HG03460 (cell line): ENCODE measurements at regions not wholly inside any gene's neighbourhood (a gene's known extent, or its start where the extent isn't known, plus 50 kb on each side); places are given as distances from the start of the nearest gene placed in this dataset.

Source experiments
- ATAC-seq: cut with Tn5 transposase; IDR thresholded peaks from one replicate; pipeline ENCODE4 v1.9.1; 2021; ENCODE audit not compliant: unreplicated experiment

- no peak for ATAC-seq
These were observed 522.2 kb upstream of the JAG1 start for GRCh38 chr20:11195899-11196558.

DNA sequence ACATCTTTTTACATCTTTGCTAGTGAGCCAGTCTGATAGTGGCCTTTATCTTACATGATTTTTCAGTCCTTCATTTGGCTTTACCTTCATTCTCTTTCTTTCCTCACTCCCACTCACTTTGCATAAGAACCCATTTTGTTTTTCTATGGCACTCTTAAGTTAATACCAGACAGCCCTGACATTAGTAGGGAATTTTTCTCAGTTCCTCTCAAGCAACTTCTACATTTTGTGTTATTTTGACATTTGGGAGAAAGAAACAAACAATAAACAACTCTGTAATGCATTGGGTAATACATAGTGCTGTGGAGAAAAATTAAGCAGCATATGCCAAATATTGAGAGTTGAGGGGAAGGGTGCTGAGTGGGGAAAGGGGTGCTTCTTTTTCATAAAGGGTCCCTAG lies 524.1 kb upstream of the JAG1 start:
- no peak for ATAC-seq

DNA sequence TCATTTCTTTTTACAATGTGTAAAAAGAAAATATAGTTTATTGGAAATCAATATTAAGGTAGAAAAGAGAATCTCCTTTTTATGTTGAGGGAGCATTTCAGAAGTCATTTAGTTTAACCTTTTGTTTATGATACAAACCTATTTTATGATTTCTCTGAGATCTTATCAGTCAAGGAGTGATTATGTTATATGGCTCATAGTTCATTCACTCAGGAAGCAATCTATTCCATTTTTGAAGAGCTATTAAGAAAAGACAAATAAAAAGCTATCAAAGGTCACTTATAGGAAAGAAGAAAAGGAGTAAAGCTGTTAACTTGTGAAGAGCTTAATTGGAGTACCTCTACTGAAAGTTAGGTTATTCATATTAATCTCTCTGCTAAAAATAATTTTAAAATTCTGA lies 526.6 kb upstream of the JAG1 start:
- ATAC-seq, result no peak

DNA sequence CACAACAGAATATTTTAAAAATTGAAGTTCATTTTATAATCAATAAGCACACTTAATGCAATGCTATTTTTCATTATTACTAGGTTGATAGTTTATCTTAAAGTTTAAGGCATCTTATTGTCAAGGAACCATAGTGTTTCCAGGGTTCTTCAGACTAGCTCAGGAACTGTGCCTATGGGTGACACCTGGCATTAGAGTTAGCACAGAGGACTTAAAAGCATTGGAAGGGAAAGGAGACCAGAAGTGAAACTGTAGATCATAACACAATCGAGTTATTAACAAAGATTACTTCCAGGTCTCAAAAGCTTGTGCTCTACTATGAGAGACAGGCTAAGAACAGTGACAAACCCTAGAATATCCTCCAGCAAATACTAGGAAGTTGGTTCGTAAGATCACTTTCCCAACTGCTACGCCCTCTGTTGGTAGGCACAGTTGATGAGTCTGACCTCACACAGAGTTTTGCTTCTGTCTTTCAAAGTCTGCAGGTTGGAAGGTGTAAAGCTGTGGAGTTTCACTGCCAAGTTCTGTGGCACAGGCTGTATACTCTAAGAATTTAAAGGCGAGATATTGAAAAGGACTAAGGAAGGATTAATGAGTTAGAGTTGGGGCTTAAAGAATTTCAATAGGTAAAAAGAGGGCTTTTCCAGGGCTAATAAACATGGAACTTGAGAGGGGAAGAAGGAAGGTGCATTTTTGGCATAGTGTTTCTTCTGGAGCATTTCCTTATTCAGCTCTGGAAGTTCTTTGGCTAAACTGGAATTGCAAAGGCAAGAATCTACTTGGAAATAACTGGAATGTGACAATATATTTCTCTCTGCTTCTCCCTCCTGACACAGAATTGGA lies 531.3 kb upstream of the JAG1 start:
- peak; percentile 87 for ATAC-seq

DNA sequence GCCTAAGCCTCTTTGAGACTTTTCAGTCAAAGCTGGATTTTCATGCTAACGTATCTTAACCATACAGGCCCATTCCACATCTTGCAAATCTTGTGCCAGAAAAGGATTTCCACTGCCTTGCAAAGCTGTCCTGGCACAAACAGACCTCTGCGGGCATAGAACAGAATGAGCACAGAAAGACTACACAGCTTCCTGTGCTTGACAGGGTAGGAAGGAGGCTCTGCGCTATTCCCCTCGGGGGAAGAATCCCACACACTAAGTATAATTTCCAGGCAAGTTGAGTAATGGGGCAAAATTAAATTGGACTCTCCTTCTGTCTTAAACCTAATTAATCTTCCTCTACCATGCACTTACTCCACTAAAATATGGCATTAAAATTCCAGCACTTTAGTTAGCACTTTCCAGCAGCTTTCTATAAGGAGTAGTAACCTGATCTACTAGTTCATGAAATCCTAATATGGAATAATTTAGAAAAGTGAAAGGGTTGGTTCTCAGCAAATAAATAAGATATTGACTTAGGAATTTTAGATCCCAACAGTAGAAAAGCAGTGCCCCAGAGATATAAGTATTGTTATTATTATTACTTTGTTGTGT lies 532.1 kb upstream of the JAG1 start:
- ATAC-seq, result no peak

DNA sequence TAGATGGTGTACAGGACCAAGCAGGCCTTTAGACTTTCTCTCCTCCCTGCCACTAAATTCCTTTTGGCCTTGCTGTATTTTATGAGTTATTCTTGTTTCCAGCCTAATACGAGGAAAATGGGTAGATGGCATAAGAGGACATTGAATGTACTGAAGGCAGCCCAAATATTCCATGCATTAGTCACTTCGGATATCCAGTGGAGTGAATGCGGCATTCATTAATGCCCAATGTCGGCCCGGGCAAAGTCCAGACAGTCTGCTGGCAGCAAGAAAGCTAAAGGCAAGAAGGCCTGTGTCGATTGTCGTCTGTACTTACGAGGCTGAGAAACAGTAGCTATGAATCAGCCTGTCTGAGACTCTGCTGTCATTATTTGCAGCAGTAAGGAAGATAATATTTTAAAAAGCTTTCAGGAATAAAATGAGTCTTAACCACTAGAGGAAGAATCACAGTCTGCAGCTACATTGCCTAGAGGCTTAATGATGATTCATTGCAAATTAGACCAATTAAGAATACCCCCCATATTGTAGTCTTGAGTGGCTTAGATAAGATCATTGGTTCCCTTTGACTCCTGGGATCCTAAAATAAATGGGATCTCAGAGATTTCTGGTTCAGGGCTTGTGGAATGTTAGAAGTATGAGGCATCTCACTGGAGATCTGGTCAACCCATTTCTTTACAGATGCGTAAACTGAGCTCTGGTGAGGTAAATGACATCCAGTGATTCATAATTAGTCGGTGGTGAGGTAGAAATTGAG lies 534.1 kb upstream of the JAG1 start:
- ATAC-seq, result no peak

DNA sequence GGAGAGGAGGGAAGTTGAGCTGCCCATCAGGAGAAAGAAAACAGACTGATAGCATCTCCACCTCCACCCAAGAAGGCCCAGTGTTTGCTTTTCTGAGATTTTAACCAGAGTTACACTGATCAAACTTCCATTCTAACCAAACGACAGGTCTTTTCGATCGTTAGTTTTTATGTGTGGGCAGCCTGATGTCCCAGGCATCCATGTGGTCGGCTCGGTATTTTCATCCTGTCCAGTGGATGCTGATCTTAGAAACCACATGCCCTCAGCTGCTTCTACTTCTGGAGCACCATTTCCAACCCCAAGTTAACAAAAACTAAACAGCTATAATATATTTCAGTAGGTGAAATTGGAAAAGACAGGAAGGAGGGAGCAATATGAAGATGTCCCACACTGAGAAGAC lies 536.8 kb upstream of the JAG1 start:
- no peak for ATAC-seq

- ATAC-seq, result no peak
These were observed 538.5 kb upstream of the JAG1 start for GRCh38 chr20:11212272-11212671.

- ATAC-seq, result no peak
These were observed 539.1 kb upstream of the JAG1 start for GRCh38 chr20:11212902-11213301.

- no peak for ATAC-seq
These were observed 540.5 kb upstream of the JAG1 start for GRCh38 chr20:11214256-11214840.

DNA sequence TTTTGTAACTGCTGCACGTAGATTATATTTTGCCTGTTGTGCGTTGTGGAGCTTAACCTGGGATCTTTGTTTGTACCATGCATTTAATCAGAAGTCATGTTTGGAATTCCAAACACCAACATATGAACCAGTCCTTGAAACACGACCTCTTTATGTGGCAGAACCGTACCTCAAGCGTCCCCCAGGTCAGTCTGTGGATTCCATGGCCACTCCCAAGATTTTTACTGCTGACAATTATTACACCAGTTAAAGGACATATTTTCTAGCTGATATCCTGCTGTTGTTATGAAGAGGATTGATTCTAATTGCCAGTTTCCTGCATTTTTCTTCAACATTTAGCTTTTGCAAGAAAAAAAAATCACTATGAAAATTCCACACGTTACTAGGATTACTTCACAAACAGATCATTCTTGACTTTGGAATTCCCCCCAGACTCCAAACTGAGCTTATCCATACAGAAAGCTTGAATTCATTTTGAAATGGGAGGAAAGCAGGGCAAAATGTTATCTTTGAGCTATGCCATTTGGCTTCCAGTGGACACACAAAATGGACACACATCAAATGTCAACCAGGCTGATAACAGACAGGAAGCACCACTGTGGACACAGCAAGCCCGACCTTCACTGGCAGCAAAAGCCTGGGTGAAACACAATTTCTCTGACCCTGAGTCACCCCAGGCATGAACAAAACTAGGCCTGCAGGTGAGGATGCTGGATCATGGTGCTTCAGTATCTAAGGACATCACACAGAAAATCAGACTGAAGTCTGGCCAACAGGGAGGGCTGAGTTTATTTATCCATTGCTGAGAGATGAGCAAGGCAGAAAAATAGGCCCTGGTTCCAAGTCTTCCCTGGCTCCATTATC lies 542.9 kb upstream of the JAG1 start:
- ATAC-seq, result no peak

DNA sequence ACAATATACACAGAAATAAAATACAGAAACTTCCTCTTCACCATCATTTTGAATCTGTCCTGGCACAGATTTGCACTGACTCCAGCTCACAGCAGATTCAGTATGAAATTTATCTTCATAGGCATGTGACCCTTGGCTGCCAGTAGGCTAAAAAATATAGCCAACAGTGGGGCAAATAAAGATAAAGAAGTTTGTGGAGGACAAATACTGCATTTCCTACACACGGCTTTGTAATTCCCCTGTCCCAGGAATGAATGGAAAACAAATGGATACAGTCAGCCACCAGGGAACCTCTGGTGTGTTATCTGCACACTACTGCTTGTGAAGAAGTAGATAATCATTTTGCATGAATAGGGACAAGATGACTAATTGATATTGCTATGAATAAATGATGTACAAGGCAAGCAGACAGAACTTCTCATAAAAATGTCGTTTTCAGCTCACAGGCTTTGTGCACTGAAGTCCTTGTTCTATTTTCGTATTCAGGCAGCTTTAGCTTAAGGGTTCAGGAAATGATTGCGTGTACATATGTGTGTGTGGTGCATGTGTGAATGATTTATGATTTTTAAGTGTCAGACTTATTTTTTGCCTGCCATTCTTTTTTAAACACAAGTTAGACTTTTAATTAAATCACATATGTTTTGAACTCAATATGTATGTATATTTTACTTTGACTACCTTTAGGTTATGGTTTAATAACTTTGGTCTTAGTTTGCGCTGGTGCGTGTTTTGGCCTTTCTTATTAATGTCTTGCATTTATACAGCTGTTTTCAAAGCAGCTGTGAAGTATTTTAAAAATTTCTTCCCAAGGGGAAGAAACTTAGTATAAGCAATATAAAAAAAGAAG lies 543.8 kb upstream of the JAG1 start:
- ATAC-seq, result no peak

DNA sequence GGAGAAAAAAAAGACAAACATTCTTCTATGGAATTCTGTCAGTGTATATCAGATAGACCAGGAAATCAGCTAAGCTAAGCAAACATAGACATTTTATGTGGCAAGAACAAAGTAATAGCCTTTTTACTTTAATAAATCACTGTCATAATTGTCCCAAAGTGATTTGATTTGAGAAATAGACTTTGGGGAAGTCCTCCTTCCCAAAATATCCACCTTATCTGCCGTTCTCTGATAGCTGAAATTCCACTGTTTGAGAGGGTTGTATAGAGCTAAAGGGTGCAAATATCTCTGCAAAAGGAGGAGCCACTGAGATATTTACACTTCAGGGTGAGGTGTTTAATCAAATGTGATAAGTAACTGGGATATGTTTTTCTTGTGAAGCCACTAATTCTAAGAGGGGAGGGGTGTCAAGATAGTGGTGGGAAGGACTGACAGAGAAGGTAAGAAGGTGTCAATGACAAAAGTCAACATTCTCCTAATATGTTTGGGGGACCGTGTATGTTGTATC lies 544.4 kb upstream of the JAG1 start:
- ATAC-seq, result no peak

DNA sequence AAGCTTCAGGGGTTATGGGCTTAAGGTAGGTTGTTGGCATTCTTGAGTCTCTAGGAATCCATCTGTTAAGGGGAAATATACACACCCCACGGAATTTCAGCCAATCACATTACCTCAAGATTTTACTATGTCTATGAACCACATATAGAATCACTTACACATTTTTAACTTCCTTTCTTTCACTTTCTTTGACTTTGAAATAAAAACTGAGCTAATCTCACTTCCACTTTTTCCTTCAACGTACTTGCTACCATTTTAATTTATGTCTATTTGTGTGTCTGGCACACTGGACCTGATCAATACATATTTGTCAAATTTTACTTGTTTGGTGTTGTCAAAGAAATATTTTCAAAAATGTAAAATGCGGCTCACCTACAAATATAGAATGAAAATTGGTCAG lies 545.4 kb upstream of the JAG1 start:
- peak; percentile 66 for ATAC-seq

DNA sequence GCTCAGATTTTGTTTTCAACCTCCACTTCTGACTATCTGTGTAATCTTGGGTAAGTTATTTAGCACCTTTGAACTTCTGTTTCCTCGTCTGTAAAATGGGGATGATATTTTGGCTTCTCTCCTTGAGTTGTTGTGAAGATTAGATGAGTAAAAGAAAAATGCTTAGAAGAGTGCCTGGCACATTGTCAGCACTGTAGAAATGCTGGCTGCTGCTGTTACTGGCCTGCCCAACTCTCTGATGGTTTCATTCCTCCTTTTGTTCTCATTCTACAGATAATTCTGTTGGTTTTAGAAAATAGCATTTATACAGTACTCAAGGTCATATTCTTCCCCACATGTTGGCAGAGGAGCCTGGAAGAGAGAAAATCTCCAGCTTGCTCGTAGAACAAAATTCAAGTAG lies 547.2 kb upstream of the JAG1 start:
- ATAC-seq, result no peak

- ATAC-seq, result no peak
These were observed 548.4 kb upstream of the JAG1 start for GRCh38 chr20:11222243-11222642.

DNA sequence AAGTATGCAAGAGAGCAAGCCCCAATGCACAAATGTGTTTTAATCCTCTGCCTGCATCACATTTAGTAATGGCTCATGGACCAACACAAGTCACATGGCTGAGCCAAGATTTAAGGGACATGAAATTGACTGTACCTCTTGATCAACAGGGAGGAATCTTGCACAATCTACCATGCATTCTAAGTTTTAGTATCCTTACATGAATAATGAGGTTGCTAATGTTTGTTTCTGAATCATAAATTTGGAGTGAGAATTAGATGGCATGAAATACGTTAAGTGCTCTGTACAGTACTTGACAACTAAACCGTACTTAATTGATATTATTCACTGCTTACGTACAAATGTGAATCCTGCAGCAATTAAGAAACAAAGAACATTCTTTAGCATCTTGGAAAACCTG lies 553.8 kb upstream of the JAG1 start:
- no peak for ATAC-seq

GRCh38 chr20:11229772-11230171 lies 556.0 kb upstream of the JAG1 start:
- ATAC-seq, result no peak

DNA sequence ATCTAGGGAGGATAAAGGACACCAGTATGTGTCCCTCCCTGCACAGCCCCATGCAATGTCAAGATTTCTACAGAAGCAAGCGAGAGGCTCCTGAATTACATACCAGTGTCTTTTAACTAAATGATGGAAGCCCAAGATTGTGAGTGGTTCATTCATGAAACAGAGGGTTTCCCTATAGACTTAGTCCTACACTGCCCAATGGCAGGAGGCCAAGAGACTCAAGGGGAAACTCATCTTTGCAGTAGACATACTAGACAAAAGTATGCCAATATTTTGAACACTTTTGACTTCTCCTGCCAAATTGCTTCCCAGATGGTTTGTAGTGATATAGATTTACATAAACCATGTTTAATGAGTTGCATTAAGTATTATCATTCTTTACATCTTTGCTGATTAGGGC lies 557.2 kb upstream of the JAG1 start:
- ATAC-seq, result no peak
